ENCODE measurements at regions not wholly inside any gene's neighbourhood (a gene's known extent, or its start where the extent isn't known, plus 50 kb on each side); places are given as distances from the start of the nearest gene placed in this dataset.

GRCh38 chr10:32111585-32111984, 55.4 kb upstream of the KIF5B start:
- TF ChIP-seq CTCF (optimal IDR thresholded peaks at IDR 0.05 in 1 of 3, IDR thresholded peaks at IDR 0.05 in 1 of 3, conservative IDR thresholded peaks at IDR 0.05 in 1 of 3; ENCODE audit: extremely low read depth in 1 of 3, insufficient read depth in 2 of 3, low read length in 3 of 3) (no peak), EZH2 (IDR thresholded peaks at IDR 0.05; ENCODE audit: low read length) (no peak)
